HepG2 (cell line): ENCODE measurements at regions not wholly inside any gene's neighbourhood (a gene's known extent, or its start where the extent isn't known, plus 50 kb on each side); places are given as distances from the start of the nearest gene placed in this dataset.

Source experiments
- ATAC-seq: fragments of 200-7000 bp; cut with Tn5 transposase; 3 replicates; pipeline ENCODE4 v1.9.1; 2020; ENCODE audit warnings: mild to moderate bottlenecking, moderate library complexity
- BruUV-seq: library from RNA; stranded (reverse); fragments of 400-500 nt; replicated peaks from 2 replicates; lab custom pipeline; 2021; lab: Mats Ljungman, UMichigan
- CTCF ChIA-PET: fragments of 300-600 bp; formaldehyde crosslinking; extraction: SDS; loops from one replicate; lab custom pipeline; 2021; ENCODE audit warnings: low total read pairs, inconsistent platforms, low intra/inter-chr PET ratio; lab: Yijun Ruan, JAX
- POLR2A ChIA-PET: fragments of 350-600 bp; sonication (Branson Sonifier 250); formaldehyde crosslinking; loops from one replicate; lab custom pipeline; 2020; ENCODE audit warnings: antibody characterized with exemption, inconsistent platforms; lab: Yijun Ruan, JAX
- DNase-seq: peaks from one replicate; pipeline ENCODE4 v3.0.0-alpha.2; 2015; ENCODE audit warnings: low spot score
- FAIRE-seq: peaks from 3 replicates; lab custom pipeline; 2011; peaks lifted over from hg19 to GRCh38; lab: Jason Lieb, UNC
- H2AFZ ChIP-seq: one replicate; pipeline ENCODE4 v1.6.1; 2011; ENCODE audit warnings: low read length, inconsistent platforms
- H3K27ac ChIP-seq: fragments of 300-600 bp; 3 replicates; pipeline ENCODE4 v1.8.0; 2011; ENCODE audit warnings: mixed run types, mild to moderate bottlenecking, mixed read lengths, low read length, inconsistent platforms; ENCODE audit not compliant: insufficient read depth; ENCODE audit errors: extremely low read length
- H3K27me3 ChIP-seq, 2 experiments: fragments of 200-600 bp in 1 of 2; 2 replicates in 1 of 2; 3 replicates in 1 of 2; pipeline versions ENCODE4 v1.6.0 to v1.8.0; 2011; ENCODE audit warnings: low read length in 2 of 2, mild to moderate bottlenecking in 2 of 2, moderate library complexity in 2 of 2, inconsistent platforms in 1 of 2; ENCODE audit not compliant: insufficient read depth in 2 of 2, control insufficient read depth in 1 of 2
- H3K36me3 ChIP-seq, 2 experiments: fragments of 200-600 bp in 1 of 2; replicated peaks in 1 of 2; 2 replicates in 1 of 2; 3 replicates in 1 of 2; pipeline versions ENCODE4 v1.5.1 to v1.8.0; 2011; ENCODE audit warnings: low read length in 2 of 2, inconsistent platforms in 1 of 2; ENCODE audit not compliant: insufficient read depth in 2 of 2, control insufficient read depth in 1 of 2
- H3K4me1 ChIP-seq: 2 replicates; pipeline ENCODE4 v1.5.1; 2012; ENCODE audit warnings: low read length, inconsistent platforms; ENCODE audit not compliant: insufficient read depth
- H3K4me2 ChIP-seq: 2 replicates; pipeline ENCODE4 v1.6.0; 2011; ENCODE audit warnings: low read depth, low read length, inconsistent platforms
- H3K4me3 ChIP-seq, 3 experiments: fragments of 200-600 bp in 1 of 3; sonication (generic), shearing (Covaris generic) in 1 of 3; replicated peaks in 1 of 3; 2 replicates each; pipeline ENCODE4 v1.5.1; 2011 to 2016; ENCODE audit warnings: low read length in 3 of 3, inconsistent platforms in 2 of 3, low read depth in 2 of 3, mild to moderate bottlenecking in 2 of 3, control low read depth in 1 of 3, mixed read lengths in 1 of 3; ENCODE audit not compliant: insufficient read depth in 1 of 3
- H3K79me2 ChIP-seq: one replicate; pipeline ENCODE4 v1.6.1; 2011; ENCODE audit warnings: low read length, inconsistent platforms; ENCODE audit not compliant: insufficient read depth
- H3K9ac ChIP-seq: 2 replicates; pipeline ENCODE4 v1.6.0; 2011; ENCODE audit warnings: mild to moderate bottlenecking, low read depth, low read length, inconsistent platforms; ENCODE audit not compliant: insufficient read depth
- H3K9me3 ChIP-seq: 2 replicates; pipeline ENCODE4 v1.5.1; 2012; ENCODE audit warnings: mild to moderate bottlenecking, low read length
- H4K20me1 ChIP-seq: 2 replicates; pipeline ENCODE4 v1.6.0; 2011; ENCODE audit warnings: inconsistent platforms, mild to moderate bottlenecking, low read length, moderate library complexity; ENCODE audit not compliant: insufficient read depth
- ATF1 ChIP-seq: IDR thresholded peaks from 2 replicates; pipeline ENCODE4 v1.6.1; 2016; ENCODE audit warnings: mild to moderate bottlenecking, control low read depth
- CTCF ChIP-seq: sonication (generic); formaldehyde crosslinking; IDR thresholded peaks from 2 replicates; pipeline ENCODE4 v1.5.0; 2020; ENCODE audit warnings: mild to moderate bottlenecking, missing genetic modification reagents, moderate library complexity
- ETV5 ChIP-seq: IDR thresholded peaks from 2 replicates; pipeline ENCODE4 v1.6.1; 2018; ENCODE audit warnings: missing biosample characterization, missing genetic modification reagents, inconsistent platforms, borderline replicate concordance
- GABPA ChIP-seq, 2 experiments: IDR thresholded peaks; 2 replicates each; pipeline ENCODE4 v1.6.1; 2011 to 2016; ENCODE audit warnings: low read depth in 2 of 2, low read length in 1 of 2, missing biosample characterization in 1 of 2, missing genetic modification characterization in 1 of 2
- MIER3 ChIP-seq: IDR thresholded peaks from 2 replicates; pipeline ENCODE4 v1.6.1; 2016; ENCODE audit warnings: missing compliant biosample characterization, borderline replicate concordance
- PTBP1 ChIP-seq: fragments of 200-400 bp; formaldehyde crosslinking; IDR thresholded peaks from 2 replicates; pipeline ENCODE4 v1.6.1; 2018; ENCODE audit warnings: low read length, low read depth; ENCODE audit not compliant: poor library complexity, severe bottlenecking
- TIGD3 ChIP-seq: sonication (generic); formaldehyde crosslinking; IDR thresholded peaks from 2 replicates; pipeline ENCODE4 v1.5.1; 2020; ENCODE audit warnings: mild to moderate bottlenecking, missing genetic modification reagents, borderline replicate concordance
- ZIK1 ChIP-seq: sonication (generic); formaldehyde crosslinking; IDR thresholded peaks from 2 replicates; pipeline ENCODE4 v1.5.0; 2020; ENCODE audit warnings: mild to moderate bottlenecking, low read depth, missing genetic modification reagents, borderline replicate concordance
- WGBS: methylation state at CpG from one replicate; pipeline ENCODE4 v1.1.6; 2017; ENCODE audit warnings: low lambda C conversion rate; 5-methylcytosine and 5-hydroxymethylcytosine counted together
- in situ Hi-C: cut with HindIII; loops from 2 replicates; pipeline ENCODE4 v1.10.0; 2017; ENCODE audit warnings: low pct_unique_long_range_greater_than_20kb; ENCODE audit not compliant: extremely low pct_ligation_motif_present
- intact Hi-C: fragments of 100-400 bp; cut with micrococcal nuclease; formaldehyde crosslinking; loops from one replicate; pipeline ENCODE4 v1.10.0; 2022; ENCODE audit not compliant: unreplicated experiment
- TF ChIP-seq, protein P1 (sequence below): sonication (generic); formaldehyde crosslinking; IDR thresholded peaks from 2 replicates; pipeline ENCODE4 v1.5.0; 2020; ENCODE audit warnings: missing genetic modification reagents

DNA sequence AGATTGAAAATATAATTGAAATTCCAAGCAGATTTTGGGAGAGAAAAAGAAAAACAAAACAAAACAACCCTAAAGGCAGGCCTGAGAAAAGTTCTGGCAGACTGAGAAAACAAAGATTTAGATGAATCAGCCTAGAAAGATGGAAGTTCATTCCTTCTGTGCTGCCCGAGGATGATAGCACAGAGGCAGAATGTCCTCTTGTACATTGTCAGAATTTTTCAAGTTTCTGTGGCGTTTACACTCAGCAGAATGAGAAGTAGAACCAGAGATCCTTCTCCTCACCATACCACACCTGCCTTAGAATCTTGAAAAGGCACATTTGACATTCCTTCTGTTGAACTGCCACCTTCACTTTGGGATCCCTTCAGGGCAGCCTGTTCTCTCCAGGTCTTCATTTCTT is 62.5 kb upstream of the IZUMO1R start:
- H3K4me1 ChIP-seq: no peaks in the 10 kb centered on the region
- no peaks in the 10 kb centered on the region for H3K9me3 ChIP-seq
- no peaks in the 10 kb centered on the region for H3K36me3 ChIP-seq
- no peak for FAIRE-seq
- H3K9ac ChIP-seq: no peak overlapping the region
- TF ChIP-seq CTCF (CRISPR knock-in tag): no peak
- no peak for TF ChIP-seq ATF1 (CRISPR knock-in tag)
- TF ChIP-seq ETV5 (CRISPR knock-in tag): no peak
- no peak for TF ChIP-seq MIER3 (CRISPR knock-in tag)
- TF ChIP-seq, protein P1, sequence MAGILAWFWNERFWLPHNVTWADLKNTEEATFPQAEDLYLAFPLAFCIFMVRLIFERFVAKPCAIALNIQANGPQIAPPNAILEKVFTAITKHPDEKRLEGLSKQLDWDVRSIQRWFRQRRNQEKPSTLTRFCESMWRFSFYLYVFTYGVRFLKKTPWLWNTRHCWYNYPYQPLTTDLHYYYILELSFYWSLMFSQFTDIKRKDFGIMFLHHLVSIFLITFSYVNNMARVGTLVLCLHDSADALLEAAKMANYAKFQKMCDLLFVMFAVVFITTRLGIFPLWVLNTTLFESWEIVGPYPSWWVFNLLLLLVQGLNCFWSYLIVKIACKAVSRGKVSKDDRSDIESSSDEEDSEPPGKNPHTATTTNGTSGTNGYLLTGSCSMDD (CRISPR knock-in tag): no peak
- TF ChIP-seq TIGD3 (CRISPR knock-in tag): no peak
- no peak for TF ChIP-seq ZIK1 (CRISPR knock-in tag)
- TF ChIP-seq PTBP1: no peak
- no peak for TF ChIP-seq GABPA (IDR thresholded peaks at IDR 0.05; ENCODE audit: low read depth, low read length)
- no peak for TF ChIP-seq GABPA (CRISPR knock-in tag; IDR thresholded peaks at IDR 0.05; ENCODE audit: low read depth)
- TF ChIP-seq, all 625 proteins: peak for 0
- H3K79me2 ChIP-seq: no peaks in the 10 kb centered on the region
- H2AFZ ChIP-seq: no peak overlapping the region
- ChIA-PET CTCF (no interaction called here), POLR2A (no interaction called here)
- H3K4me3 ChIP-seq: no peak overlapping the region
- BruUV-seq: no TSS peak
- ATAC-seq: no peak
- H3K4me2 ChIP-seq: no peak overlapping the region
- intact Hi-C loops (no loop called here), in situ Hi-C loops (no loop called here)
- DNase-seq: no peak
- H4K20me1 ChIP-seq: no peaks in the 10 kb centered on the region
- WGBS: 0% methylated on average over 2 of the region's 2 CpGs
- H3K27ac ChIP-seq: no peak overlapping the region
- no peaks in the 10 kb centered on the region; a peak in 1 of 5 replicates for H3K27me3 ChIP-seq
